Endothelial cell of umbilical vein (primary cell): ENCODE measurements at regions not wholly inside any gene's neighbourhood (a gene's known extent, or its start where the extent isn't known, plus 50 kb on each side); places are given as distances from the start of the nearest gene placed in this dataset.

Experiments used
- BruUV-seq: library from RNA; stranded (reverse); fragments of 400-500 nt; replicated peaks from 2 replicates; lab custom pipeline; 2021; lab: Mats Ljungman, UMichigan
- CTCF ChIA-PET: fragments of 300-600, 350-600 bp; sonication (Branson Sonifier 250); formaldehyde crosslinking; loops from one replicate; lab custom pipeline; 2021; ENCODE audit warnings: antibody characterized with exemption, inconsistent platforms; lab: Charles Lee
- POLR2A ChIA-PET: fragments of 300-600, 350-600 bp; sonication (Branson Sonifier 250); formaldehyde crosslinking; loops from one replicate; lab custom pipeline; 2021; ENCODE audit warnings: antibody characterized with exemption, inconsistent platforms; lab: Charles Lee
- DNase-seq: peaks from one replicate; pipeline ENCODE4 v3.0.0-alpha.2; 2011; ENCODE audit warnings: low read depth, low spot score
- FAIRE-seq: peaks from 2 replicates; lab custom pipeline; 2011; peaks lifted over from hg19 to GRCh38; lab: Jason Lieb, UNC
- H2AFZ ChIP-seq: 2 replicates; pipeline ENCODE4 v1.6.0; 2012; ENCODE audit warnings: low read depth, low read length, control low read depth, inconsistent platforms
- H3K27ac ChIP-seq: 2 replicates; pipeline ENCODE4 v1.5.1; 2011; ENCODE audit warnings: low read depth, mild to moderate bottlenecking, control low read depth, low read length, moderate library complexity; ENCODE audit not compliant: insufficient read depth
- H3K27me3 ChIP-seq, 2 experiments: 2 replicates each; pipeline versions ENCODE4 v1.6.0 to v1.6.1; 2011; ENCODE audit warnings: low read length in 2 of 2, mixed read lengths in 1 of 2; ENCODE audit not compliant: control insufficient read depth in 2 of 2, insufficient read depth in 2 of 2
- H3K36me3 ChIP-seq, 2 experiments: 2 replicates in 1 of 2; 3 replicates in 1 of 2; pipeline ENCODE4 v1.5.1; 2011; ENCODE audit warnings: low read length in 2 of 2, mild to moderate bottlenecking in 1 of 2, moderate library complexity in 1 of 2; ENCODE audit not compliant: control insufficient read depth in 2 of 2, insufficient read depth in 2 of 2; ENCODE audit errors: extremely low read depth in 1 of 2
- H3K4me1 ChIP-seq: 3 replicates; pipeline ENCODE4 v1.5.1; 2011; ENCODE audit warnings: mild to moderate bottlenecking, low read length; ENCODE audit not compliant: control insufficient read depth, insufficient read depth; ENCODE audit errors: extremely low read depth
- H3K4me2 ChIP-seq: 2 replicates; pipeline ENCODE4 v1.6.1; 2011; ENCODE audit warnings: low read length, control low read depth, mixed read lengths; ENCODE audit not compliant: insufficient read depth
- H3K4me3 ChIP-seq, 3 experiments: fragments of 200-600 bp in 1 of 3; sonication (generic), shearing (Covaris generic) in 1 of 3; replicated peaks in 1 of 3; 2 replicates each; pipeline ENCODE4 v1.5.1; 2011 to 2016; ENCODE audit warnings: control low read depth in 3 of 3, low read length in 3 of 3, mild to moderate bottlenecking in 2 of 3, inconsistent platforms in 1 of 3, low read depth in 1 of 3, moderate library complexity in 1 of 3; ENCODE audit not compliant: insufficient read depth in 1 of 3
- H3K79me2 ChIP-seq: 2 replicates; pipeline ENCODE4 v1.6.0; 2012; ENCODE audit warnings: low read length, inconsistent platforms; ENCODE audit not compliant: control insufficient read depth, insufficient read depth
- H3K9ac ChIP-seq: replicated peaks from 2 replicates; pipeline ENCODE3; 2011; ENCODE audit warnings: low read length, control low read depth; ENCODE audit not compliant: insufficient read depth; ENCODE audit errors: extremely low read depth
- H3K9me1 ChIP-seq: replicated peaks from 3 replicates; pipeline ENCODE4 v1.6.0; 2011; ENCODE audit warnings: mild to moderate bottlenecking, low read length; ENCODE audit not compliant: control insufficient read depth, insufficient read depth; ENCODE audit errors: extremely low read depth
- H3K9me3 ChIP-seq: replicated peaks from 2 replicates; pipeline ENCODE4 v1.5.1; 2012; ENCODE audit warnings: low read length, inconsistent platforms; ENCODE audit not compliant: control insufficient read depth, insufficient read depth
- H4K20me1 ChIP-seq: replicated peaks from 2 replicates; pipeline ENCODE3; 2011; ENCODE audit warnings: mild to moderate bottlenecking, low read length; ENCODE audit not compliant: control insufficient read depth, insufficient read depth; ENCODE audit errors: extremely low read depth
- EZH2 ChIP-seq: IDR thresholded peaks from 2 replicates; pipeline ENCODE4 v1.6.1; 2012; ENCODE audit warnings: borderline replicate concordance, low read depth, mild to moderate bottlenecking, moderate library complexity, low read length, inconsistent platforms; ENCODE audit not compliant: severe bottlenecking
- FOS ChIP-seq: IDR thresholded peaks from 2 replicates; pipeline ENCODE4 v1.6.1; 2011; ENCODE audit warnings: mild to moderate bottlenecking, low read length, moderate library complexity, borderline replicate concordance; ENCODE audit not compliant: insufficient read depth
- GATA2 ChIP-seq: IDR thresholded peaks from 2 replicates; pipeline ENCODE4 v1.7.0; 2011; ENCODE audit warnings: low read depth, mild to moderate bottlenecking, moderate library complexity, mixed read lengths, low read length; ENCODE audit not compliant: insufficient read length, insufficient read depth
- JUN ChIP-seq: IDR thresholded peaks from 2 replicates; pipeline ENCODE4 v1.6.1; 2011; ENCODE audit warnings: borderline replicate concordance, low read depth; ENCODE audit not compliant: insufficient read length, insufficient read depth
- MYC ChIP-seq: IDR thresholded peaks from one replicate; pipeline ENCODE4 v1.6.1; 2011; ENCODE audit warnings: mild to moderate bottlenecking, low read depth, low read length
- POLR2A ChIP-seq: IDR thresholded peaks from 2 replicates; pipeline ENCODE4 v1.6.1; 2012; ENCODE audit warnings: low read depth, mild to moderate bottlenecking, control low read depth, low read length
- POLR2AphosphoS5 ChIP-seq: IDR thresholded peaks from 2 replicates; pipeline ENCODE4 v1.6.1; 2012; ENCODE audit warnings: low read depth, mild to moderate bottlenecking, control low read depth, low read length, moderate library complexity; ENCODE audit not compliant: insufficient read depth
- dilution Hi-C: fragments of 300-500 bp; cut with MboI; formaldehyde crosslinking; loops from one replicate; pipeline ENCODE4 v1.15.0; 2019; ENCODE audit warnings: low sequenced_read_pairs; ENCODE audit not compliant: extremely low pct_ligation_motif_present
- intact Hi-C: fragments of 100-400 bp; cut with micrococcal nuclease; formaldehyde crosslinking; loops from one replicate; pipeline ENCODE4 v1.10.0; 2022
- TF ChIP-seq, protein P1 (sequence below): IDR thresholded peaks from 2 replicates; pipeline ENCODE4 v1.6.1; 2011; ENCODE audit not compliant: insufficient read depth, insufficient read length
- TF ChIP-seq, protein P2 (sequence below), 2 donors: IDR thresholded peaks; 1 replicate in 1 of 2; 2 replicates in 1 of 2; pipeline ENCODE4 v1.5.1; 2011; ENCODE audit warnings: low read length in 2 of 2, mild to moderate bottlenecking in 2 of 2, moderate library complexity in 2 of 2, control low read depth in 1 of 2, inconsistent platforms in 1 of 2, low read depth in 1 of 2; ENCODE audit not compliant: insufficient read depth in 1 of 2; ENCODE audit errors: extremely low read depth in 1 of 2

DNA sequence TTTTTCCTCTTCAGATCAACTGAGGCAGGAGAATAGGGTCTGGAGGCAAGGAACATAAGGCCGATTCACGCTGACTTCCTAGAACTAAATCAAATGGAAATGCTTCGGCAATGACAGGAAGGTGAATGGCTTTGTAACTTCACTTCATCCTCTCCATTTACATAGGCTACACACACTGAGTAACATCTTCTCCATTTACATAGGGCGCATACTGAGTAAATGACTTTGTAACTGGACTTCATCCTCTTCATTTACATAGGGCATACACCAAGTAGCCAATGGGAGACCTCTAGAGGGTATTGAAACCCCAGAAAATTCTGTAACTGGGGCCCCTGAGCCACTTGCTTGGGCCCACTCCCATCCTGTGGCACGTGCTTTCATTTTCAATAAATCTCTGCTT, 71.0 kb upstream of the CPSF6 start:
- H3K79me2 ChIP-seq, result no peaks in the 10 kb centered on the region
- POLR2A ChIA-PET, result no interaction called here
- H3K4me3 ChIP-seq, result no peak overlapping the region
- no peak overlapping the region for H3K27ac ChIP-seq
- no peaks in the 10 kb centered on the region for H3K4me1 ChIP-seq
- no peaks in the 10 kb centered on the region for H3K9me3 ChIP-seq
- H2AFZ ChIP-seq, result no peak overlapping the region
- dilution Hi-C loops, result no loop called here
- FAIRE-seq (no peak), DNase-seq (no peak)
- H3K36me3 ChIP-seq, result no peaks in the 10 kb centered on the region
- BruUV-seq, result no TSS peak
- H3K9me1 ChIP-seq, result no peaks in the 10 kb centered on the region
- no peaks in the 10 kb centered on the region for H4K20me1 ChIP-seq
- no peak overlapping the region for H3K4me2 ChIP-seq
- intact Hi-C loops, result no loop called here
- no peak overlapping the region for H3K9ac ChIP-seq
- H3K27me3 ChIP-seq, result peaks cover 2 to 8% of the 10 kb centered on the region in 2 experiments
- CTCF ChIA-PET, result interaction anchor here (1.9 to 2.8 kb wide), 2 partner anchors 11 to 14 kb away, joined by 7 to 11 read pairs; no protein-coding TSS in a partner anchor
- TF ChIP-seq MYC (no peak), GATA2 (no peak), POLR2AphosphoS5 (no peak), FOS (no peak), JUN (no peak), POLR2A (no peak), EZH2 (no peak)
- TF ChIP-seq, protein P1, sequence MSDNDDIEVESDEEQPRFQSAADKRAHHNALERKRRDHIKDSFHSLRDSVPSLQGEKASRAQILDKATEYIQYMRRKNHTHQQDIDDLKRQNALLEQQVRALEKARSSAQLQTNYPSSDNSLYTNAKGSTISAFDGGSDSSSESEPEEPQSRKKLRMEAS, result no peak
- TF ChIP-seq, protein P2, sequence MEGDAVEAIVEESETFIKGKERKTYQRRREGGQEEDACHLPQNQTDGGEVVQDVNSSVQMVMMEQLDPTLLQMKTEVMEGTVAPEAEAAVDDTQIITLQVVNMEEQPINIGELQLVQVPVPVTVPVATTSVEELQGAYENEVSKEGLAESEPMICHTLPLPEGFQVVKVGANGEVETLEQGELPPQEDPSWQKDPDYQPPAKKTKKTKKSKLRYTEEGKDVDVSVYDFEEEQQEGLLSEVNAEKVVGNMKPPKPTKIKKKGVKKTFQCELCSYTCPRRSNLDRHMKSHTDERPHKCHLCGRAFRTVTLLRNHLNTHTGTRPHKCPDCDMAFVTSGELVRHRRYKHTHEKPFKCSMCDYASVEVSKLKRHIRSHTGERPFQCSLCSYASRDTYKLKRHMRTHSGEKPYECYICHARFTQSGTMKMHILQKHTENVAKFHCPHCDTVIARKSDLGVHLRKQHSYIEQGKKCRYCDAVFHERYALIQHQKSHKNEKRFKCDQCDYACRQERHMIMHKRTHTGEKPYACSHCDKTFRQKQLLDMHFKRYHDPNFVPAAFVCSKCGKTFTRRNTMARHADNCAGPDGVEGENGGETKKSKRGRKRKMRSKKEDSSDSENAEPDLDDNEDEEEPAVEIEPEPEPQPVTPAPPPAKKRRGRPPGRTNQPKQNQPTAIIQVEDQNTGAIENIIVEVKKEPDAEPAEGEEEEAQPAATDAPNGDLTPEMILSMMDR (IDR thresholded peaks at IDR 0.05; ENCODE audit: extremely low read depth in 1 of 2, insufficient read depth in 1 of 2, low read depth in 1 of 2, low read length in 2 of 2), result no peak
